ENCODE measurements at regions not wholly inside any gene's neighbourhood (a gene's known extent, or its start where the extent isn't known, plus 50 kb on each side); places are given as distances from the start of the nearest gene placed in this dataset.
"Not testable (repeated sequence)": the region's sequence is repeated elsewhere in the genome, so short reads cannot be mapped to it uniquely, and the experiment has no call there.

- DNase-seq, result no peak
These were observed 222.5 kb upstream of the USP24 start for GRCh38 chr1:55437692-55438091.

DNA sequence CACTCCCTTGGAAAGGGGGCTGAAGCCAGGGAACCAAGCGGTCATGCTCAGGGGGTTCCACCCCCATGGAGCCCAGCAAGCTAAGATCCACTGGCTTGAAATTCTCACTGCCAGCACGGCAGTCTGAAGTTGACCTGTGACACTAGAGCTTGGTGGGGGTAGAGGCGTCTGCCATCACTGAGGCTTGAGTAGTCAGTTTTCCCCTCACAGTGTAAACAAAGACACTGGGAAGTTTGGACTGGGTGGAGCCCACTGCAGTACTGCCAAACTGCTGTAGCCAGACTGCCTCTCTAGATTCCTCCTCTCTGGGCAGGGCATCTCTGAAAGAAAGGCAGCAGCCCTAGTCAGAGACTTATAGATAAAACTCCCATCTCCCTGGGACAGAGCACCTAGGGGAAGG, 215.6 kb upstream of the USP24 start:
- DNase-seq, result not testable (repeated sequence)

DNA sequence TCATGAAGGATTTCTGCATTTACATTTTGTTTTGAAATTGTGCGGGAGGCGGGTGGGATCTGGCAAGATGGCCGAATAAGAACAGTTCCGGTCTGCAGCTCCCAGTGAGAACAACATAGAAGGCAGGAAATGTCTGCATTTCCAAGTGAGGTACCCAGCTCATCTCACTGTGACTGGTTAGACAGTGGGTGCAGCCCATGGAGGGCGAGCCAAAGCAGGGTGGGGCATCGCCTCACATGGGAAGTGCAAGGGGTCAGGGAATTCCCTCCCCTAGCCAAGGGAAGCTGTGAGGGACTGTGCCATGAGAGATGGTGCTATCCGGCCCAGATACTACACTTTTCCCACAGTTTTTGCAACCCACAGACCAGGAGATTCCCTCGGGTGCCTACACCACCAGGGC, 215.0 kb upstream of the USP24 start:
- DNase-seq, result not testable (repeated sequence)

DNA sequence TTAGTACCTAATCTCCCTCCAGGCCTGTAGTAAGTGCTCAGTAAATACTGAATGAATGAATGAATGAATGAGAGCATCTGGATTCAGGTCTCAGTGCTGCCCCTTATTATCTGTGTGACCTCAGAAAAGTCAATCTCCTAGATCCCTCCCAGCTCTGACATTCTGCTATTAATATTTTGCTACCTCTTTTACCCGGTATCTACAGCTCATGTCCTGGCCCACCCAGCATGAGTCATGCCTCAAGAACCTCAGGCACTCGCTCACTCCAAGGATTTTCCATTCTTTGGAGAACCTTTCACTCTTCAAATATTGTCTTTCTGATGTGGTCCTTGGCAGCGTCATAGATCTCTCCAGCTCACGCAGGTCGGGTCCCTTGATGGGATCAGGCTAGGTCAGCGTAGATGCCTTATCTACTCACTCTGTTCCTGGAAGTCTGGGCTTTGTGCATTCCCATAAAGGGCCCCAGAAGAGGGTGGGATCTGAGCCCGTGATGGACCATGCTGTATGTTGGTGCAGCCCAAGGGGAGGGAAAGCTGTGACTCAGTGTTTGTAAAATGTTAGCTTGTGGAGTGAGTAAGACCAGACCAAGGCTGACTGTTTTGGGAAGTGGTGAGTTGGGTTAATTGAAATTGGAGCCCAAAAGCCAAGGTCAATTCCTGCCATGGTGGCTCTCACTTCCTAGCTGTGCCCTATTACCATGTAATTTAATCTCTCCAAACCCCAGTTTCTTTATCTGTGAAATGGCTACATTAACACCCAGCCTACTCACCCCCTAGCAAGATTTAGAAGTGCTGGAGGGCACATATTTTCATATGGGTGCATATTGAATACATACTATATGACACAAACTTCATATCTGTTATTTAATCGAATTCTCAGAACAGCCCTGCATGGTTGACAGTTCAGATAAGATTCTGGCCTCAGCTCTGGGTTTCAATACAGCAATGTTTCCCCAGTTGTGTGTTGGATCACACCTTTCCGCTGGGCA, 214.1 kb upstream of the USP24 start:
- DNase-seq, result no peak

DNA sequence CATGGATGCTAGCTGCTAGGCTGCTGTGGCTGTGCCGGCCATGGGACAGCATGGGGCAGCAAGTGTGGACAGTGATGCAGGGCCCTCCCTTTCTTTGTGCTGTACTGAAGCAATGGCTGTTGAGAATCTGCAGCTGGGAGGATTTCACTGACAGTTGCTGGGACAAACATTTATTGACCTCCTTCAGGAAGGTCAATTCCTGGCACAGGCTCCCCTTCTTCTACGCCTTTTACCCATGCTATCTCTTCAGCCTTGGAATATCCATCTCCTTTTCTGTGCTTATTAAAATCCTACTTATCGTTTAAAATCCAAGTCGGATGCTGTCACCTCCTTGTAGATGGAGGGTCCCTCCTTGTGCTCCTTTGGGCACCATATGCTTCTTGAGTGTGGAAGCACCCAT, 213.1 kb upstream of the USP24 start:
- DNase-seq, result no peak

- no peak for DNase-seq
These were observed 212.4 kb upstream of the USP24 start for GRCh38 chr1:55427606-55428005.

DNA sequence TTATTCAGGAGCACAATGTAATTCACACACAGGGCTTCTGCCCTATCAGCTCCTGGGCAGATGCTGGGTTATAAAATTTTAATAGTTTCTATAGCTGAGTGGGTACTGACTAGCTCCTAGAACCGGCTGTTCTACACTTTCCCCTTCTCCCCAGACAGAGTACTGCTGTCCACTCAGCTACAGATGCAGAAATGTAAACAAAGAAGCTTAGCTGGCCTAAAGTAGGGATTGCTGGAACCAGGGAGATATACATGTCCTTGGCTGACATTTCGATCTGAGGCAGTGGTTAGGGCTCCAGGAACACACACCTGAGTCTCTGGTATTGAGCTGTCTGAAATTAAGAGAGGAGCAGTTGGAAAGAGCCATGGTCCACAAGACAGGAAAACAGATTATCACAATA, 211.5 kb upstream of the USP24 start:
- DNase-seq, result no peak

- no peak for DNase-seq
These were observed 211.0 kb upstream of the USP24 start for GRCh38 chr1:55426156-55426555.

DNA sequence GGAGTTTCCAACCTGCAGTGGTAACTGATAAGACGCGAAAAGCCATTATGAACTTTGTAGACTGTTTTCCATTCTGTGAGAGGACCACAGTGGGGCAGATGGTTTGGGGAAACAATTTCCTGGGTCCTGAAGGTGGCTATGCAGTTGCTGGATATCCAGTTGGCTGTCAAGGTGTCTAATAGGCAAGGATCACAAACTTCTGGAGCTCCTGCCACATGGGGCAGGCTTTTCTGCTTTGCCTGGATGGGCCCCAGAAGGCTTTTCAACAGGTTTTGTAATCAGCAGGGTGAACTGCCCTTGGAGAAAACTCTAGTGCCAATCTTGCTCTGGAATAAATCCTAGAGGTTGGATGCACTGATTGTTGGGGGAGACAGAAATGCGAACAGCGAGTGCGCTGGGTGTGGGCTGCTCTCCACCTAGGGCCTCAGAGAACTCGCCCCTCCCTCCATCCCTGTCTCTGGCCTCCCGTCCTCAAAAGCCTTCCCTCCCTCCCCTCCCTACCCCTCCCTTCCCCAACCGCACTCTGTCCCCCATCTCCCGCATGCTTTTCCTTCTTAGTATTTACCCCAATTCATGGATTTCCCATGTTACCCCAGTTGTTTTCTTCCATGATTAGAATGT, 210.3 kb upstream of the USP24 start:
- no peak for DNase-seq

- DNase-seq, result no peak
These were observed 208.2 kb upstream of the USP24 start for GRCh38 chr1:55423376-55423775.

DNA sequence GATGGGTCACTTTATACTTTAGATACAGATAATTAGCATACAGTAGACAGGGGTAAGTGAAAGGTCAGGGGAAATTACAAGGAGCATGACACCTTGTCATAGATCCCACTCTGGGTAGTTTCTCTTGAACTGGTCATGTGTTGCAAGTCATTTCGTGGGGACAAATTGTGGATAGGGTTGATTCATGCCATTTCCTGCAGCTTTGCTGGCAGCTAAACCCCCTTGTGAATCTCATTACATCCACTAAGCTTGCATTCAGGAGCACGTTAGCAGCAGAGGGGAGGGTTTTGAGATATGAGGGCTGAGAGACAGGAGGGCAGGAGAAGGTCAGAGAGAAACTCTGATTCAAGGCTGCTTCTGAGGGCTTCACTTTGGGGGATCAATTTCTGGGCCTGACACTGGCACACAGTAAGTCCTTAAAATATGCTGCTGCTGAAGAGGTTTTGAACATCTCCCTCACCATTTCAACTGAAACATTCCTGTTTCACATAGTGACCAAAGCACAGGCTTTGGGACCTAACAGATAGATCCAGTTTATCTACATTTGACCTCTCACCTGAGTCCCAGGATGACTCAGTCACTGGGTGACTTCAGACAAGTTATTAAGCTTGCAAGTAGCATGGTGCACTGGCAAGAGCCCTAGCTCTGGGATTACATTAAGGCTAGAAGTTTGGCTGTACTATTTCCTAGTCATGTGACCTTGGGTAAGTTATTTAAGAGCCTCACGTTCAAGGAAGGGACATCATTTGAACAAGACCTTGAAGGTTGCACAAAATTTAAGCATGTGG, 206.0 kb upstream of the USP24 start:
- peak; percentile 21 for DNase-seq

DNA sequence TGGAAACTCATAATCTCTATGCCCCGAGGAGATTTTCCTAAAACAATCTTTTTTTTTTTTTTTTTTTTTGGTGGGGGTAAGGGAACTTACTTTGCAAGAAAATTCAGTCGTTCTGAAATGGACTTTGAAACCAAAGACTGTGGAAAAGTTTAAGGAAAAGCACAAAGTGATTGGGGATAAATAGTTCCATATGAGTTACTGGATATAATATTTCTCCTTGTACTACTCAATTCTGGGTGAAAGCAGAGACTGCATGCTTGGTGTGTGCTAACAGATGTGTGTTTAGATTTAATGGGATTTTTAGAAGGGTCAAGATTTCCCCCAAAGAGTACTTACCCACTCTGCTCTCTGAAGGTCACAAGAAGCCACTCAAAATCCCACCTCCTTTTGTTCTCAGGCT, 204.9 kb upstream of the USP24 start:
- peak; percentile 60 for DNase-seq

DNA sequence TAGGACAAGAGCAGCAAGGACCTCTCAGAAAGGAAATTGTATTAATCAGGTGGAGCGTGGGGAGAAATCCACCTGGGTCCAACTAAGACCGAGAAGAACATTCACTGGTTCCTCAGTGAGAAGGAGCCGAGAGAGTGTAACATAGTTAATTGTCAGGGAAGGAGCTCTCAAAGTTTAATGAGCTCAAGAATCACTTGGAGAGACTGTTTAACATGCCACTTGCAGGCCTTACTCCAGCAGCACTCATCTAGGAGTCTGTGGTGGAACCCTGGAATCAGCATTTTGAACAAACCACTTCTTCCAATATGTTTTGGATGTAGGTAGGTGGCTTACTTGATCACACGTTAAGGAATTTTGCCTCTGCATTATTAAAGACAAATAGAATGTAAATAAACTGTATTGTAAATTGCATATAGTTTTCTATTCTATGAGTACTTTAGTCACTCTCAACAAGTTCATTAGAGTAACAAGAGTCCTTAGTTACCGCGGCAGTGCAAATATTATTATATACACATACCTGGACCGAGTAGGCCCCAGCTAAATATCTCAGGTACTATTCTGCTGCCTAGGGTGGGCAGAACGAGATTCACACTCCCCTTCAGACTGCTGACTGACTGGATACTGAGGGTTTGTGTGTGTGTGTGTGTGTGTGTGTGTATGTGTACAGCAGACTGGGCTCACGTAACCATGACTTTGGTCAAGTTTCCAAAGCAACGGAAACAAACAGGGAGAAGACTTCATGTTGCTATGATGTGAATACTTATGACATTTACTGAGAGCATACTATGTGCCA, 203.2 kb upstream of the USP24 start:
- no peak for DNase-seq

DNA sequence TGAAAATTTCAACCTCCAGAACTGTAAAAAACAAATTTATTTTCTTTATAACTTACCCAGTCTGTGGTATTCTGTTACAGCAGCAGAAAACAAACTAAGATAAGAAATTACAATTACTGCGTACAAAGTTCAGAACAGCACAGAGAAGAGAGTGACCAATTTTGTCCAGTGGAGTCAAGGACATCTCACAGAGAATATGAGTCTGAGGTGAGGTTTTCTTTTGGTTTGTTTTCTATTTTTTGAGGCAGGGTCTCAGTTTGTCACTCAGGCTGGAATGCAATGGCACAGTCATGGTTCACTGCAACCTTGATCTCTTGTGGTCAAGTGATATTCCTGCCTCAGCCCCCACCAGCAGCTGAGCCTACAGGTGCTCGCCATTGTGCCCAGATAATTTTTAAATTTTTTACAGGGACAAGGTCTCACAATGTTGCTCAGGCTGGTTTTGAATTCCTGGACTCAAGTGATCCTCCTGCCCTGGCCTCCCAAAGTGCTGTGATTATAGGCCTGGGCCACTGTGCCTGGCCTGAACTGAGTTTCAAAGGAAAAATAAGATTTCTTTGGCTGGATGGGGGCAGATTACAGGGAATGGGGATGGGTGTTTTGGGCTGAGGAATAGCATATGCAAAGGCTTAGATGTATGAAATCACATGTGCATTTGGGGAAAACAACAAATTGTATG, 201.1 kb upstream of the USP24 start:
- DNase-seq, result no peak

- peak; percentile 31 for DNase-seq
These were observed 198.1 kb upstream of the USP24 start for GRCh38 chr1:55413286-55413685.

DNA sequence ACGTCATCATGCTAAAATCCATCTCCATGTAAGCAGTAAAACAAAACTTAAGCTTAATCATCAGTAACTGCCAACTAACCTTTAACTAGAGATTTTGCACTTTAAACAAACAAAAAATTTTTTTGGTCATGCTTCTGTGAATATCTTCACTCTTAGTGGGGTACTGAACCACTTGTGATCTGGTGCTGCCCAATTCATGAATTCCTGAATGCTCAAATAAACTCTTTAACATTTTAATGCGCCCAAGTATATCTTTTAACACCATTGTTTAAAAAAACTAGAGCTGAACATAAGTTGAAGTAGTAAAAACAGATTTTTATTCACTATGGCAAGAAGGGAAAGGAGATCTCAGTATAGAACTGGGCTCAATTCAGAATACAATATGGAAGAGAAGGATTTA, 196.9 kb upstream of the USP24 start:
- DNase-seq, result no peak

- no peak for DNase-seq
These were observed 187.7 kb upstream of the USP24 start for GRCh38 chr1:55402671-55403464.

- no peak for DNase-seq
These were observed 187.0 kb upstream of the USP24 start for GRCh38 chr1:55402142-55402541.

DNA sequence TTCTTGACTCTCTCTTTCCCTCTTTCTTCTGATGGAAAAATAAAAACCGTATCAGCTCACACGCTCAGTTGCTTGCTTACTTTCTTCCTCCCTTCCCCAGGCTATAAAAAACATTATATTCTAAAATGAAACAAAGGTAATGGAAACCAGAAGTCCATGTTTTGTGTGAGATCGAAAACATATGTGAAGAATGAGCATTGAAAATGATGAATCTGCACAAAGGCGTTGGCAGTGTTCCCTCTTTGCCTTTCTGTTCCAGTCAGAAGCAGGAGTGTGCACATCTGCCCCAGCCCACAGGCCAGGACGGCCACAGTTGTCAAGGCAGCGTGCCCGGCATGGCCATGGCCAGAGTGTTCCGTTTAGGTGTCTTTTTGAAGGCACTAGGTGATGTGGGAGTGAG, 185.3 kb upstream of the USP24 start:
- peak; percentile 96 for DNase-seq

- peak; percentile 38 for DNase-seq
These were observed 184.2 kb upstream of the USP24 start for GRCh38 chr1:55399346-55399745.
